GM06990 (cell line): ENCODE measurements at regions not wholly inside any gene's neighbourhood (a gene's known extent, or its start where the extent isn't known, plus 50 kb on each side); places are given as distances from the start of the nearest gene placed in this dataset.

Source experiments
- DNase-seq: peaks from one replicate; pipeline ENCODE4 v3.0.0-alpha.2; 2011; ENCODE audit not compliant: insufficient read length; ENCODE audit errors: extremely low read depth
- H3K27me3 ChIP-seq: replicated peaks from 2 replicates; pipeline ENCODE4 v1.6.0; 2011; ENCODE audit warnings: low read length; ENCODE audit not compliant: control insufficient read depth, insufficient read depth
- H3K36me3 ChIP-seq: 2 replicates; pipeline ENCODE4 v1.5.1; 2011; ENCODE audit warnings: low read length; ENCODE audit not compliant: control insufficient read depth, insufficient read depth
- H3K4me3 ChIP-seq: replicated peaks from 2 replicates; pipeline ENCODE4 v1.5.1; 2011; ENCODE audit warnings: low read depth, mild to moderate bottlenecking, control low read depth, low read length
- TF ChIP-seq, protein P1 (sequence below): IDR thresholded peaks from 2 replicates; pipeline ENCODE4 v1.5.1; 2011; ENCODE audit warnings: low read length, control low read depth, mild to moderate bottlenecking, inconsistent platforms; ENCODE audit not compliant: insufficient read depth, poor library complexity, severe bottlenecking

DNA sequence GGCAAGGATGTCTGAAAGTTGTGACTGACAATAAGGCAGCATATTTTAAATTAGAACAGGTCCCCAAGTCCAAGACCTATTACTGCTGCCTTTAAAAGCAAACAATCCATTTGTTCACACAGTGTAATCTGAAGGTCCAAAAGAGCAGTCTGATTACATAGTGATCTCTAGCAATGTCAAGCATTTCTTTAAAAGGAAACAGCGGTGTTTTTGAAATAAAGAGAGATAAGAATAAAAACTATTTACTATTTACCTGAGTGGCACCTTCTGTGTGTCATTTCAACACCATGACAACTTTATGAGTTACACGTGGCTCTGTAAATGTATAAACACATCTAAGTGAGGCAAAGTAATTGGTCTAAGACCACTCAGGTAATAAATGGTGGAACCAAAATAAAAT, 1009.9 kb upstream of the CNTNAP5 start:
- DNase-seq = no peak
- no peaks in the 10 kb centered on the region for H3K36me3 ChIP-seq
- TF ChIP-seq, protein P1, sequence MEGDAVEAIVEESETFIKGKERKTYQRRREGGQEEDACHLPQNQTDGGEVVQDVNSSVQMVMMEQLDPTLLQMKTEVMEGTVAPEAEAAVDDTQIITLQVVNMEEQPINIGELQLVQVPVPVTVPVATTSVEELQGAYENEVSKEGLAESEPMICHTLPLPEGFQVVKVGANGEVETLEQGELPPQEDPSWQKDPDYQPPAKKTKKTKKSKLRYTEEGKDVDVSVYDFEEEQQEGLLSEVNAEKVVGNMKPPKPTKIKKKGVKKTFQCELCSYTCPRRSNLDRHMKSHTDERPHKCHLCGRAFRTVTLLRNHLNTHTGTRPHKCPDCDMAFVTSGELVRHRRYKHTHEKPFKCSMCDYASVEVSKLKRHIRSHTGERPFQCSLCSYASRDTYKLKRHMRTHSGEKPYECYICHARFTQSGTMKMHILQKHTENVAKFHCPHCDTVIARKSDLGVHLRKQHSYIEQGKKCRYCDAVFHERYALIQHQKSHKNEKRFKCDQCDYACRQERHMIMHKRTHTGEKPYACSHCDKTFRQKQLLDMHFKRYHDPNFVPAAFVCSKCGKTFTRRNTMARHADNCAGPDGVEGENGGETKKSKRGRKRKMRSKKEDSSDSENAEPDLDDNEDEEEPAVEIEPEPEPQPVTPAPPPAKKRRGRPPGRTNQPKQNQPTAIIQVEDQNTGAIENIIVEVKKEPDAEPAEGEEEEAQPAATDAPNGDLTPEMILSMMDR = no peak
- no peak overlapping the region for H3K4me3 ChIP-seq
- H3K27me3 ChIP-seq = no peaks in the 10 kb centered on the region

DNA sequence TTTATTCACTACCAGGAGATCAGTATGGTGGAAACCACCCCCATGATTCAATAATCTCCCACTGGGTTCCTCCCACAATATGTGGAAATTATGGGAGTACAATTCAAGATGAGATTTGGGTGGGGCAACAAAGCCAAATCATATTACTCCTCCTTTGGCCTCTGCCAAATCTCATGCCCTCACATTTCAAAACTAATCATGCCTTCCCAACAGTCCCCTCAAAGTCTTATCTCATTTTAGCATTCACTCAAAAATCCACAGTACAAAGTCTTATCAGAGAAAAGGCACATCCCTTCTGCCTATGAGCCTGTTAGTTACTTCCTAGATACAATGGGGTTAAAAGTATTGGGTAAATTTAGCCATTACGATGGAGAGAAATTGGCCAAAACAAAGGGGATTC, 989.5 kb upstream of the CNTNAP5 start:
- TF ChIP-seq, protein P1 = no peak
- no peak for DNase-seq
- Histone ChIP-seq H3K27me3 (no peaks in the 10 kb centered on the region), H3K36me3 (no peaks in the 10 kb centered on the region), H3K4me3 (no peak overlapping the region)

DNA sequence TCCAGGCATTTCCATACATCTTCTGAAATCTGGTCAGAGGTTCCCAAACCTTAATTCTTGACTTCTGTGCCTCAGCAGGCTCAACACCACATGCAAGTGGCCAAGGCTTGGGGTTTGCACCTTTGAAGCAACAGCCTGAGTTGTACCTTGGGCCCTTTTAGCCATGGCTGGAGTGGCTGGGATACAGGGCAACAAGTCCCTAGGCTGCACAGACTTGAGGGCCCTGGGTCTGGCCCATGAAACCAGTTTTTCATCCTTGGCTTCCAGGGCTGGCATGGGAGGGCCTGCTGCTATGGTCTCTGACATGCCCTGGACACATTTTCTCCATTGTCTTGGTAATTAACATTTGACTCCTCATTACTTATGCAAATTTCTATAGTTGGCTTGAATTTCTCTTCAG, 988.8 kb upstream of the CNTNAP5 start:
- TF ChIP-seq, protein P1 = no peak
- DNase-seq = no peak
- H3K4me3 ChIP-seq = no peak overlapping the region
- H3K27me3 ChIP-seq = no peaks in the 10 kb centered on the region
- H3K36me3 ChIP-seq = no peaks in the 10 kb centered on the region

DNA sequence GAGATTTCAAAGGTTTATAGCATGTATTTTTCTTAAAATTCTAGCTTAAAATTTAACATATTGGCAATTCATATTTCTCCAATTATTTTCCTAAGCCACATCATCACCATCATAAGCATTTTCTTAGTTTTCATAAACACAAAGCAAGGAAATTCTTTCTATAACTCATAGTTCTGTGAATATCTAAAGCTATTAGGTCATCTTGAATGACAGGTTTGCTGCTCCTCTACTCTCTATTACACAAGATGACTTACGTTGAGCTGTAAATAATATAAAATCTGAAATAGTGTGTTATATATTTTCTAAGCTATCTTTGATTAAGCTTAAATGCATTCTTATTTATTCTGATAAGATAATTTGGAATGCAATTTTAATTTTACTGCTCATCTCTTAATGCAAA, 984.6 kb upstream of the CNTNAP5 start:
- Histone ChIP-seq H3K4me3 (no peak overlapping the region), H3K36me3 (no peaks in the 10 kb centered on the region), H3K27me3 (no peaks in the 10 kb centered on the region)
- TF ChIP-seq, protein P1 = no peak
- no peak for DNase-seq

DNA sequence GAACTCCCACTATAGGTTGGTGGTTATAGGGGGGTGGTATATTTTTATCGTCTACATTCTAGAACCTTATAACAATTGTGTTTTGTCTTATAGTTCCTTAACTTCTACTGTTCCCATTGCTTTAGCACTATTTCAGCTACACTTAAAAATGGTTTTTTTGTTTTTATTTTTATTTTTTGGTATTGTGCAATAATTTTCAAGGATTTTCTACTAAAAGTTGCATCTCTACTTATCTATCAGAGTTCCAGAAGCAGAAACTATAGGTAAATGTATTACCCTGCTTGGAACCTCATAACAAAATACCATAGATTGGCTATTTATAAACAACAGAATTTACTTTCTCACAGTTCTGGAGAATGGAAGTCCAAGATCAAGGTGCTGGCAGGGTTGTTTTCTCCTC, 981.6 kb upstream of the CNTNAP5 start:
- TF ChIP-seq, protein P1 = no peak

DNA sequence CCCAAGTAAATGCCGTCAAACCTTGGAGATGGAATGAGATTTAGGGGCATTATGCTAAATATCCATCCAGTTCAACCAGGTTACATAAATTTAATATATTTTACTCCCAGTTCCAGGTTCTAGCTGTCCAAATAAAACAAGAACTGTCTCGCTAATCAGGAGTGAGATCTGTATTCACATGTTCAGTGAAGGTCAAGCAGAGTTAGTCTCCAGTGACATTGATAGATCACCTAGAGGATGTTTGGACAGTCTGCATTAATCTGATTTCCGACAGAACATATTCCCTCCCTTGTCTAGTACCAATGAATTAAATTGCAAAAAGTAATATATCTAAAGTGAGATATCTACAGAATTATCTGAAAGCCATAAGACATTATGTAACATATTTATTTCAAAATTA, 979.4 kb upstream of the CNTNAP5 start:
- TF ChIP-seq, protein P1 = no peak
- H3K4me3 ChIP-seq = no peak overlapping the region
- no peak for DNase-seq
- no peaks in the 10 kb centered on the region for H3K36me3 ChIP-seq
- H3K27me3 ChIP-seq = no peaks in the 10 kb centered on the region

More for the DNA sequence above, 981.6 kb upstream of the CNTNAP5 start:
- H3K36me3 ChIP-seq = no peaks in the 10 kb centered on the region
- H3K27me3 ChIP-seq = no peaks in the 10 kb centered on the region
- DNase-seq = no peak
- H3K4me3 ChIP-seq = no peak overlapping the region
